HEK293T (cell line): ENCODE measurements at regions not wholly inside any gene's neighbourhood (a gene's known extent, or its start where the extent isn't known, plus 50 kb on each side); places are given as distances from the start of the nearest gene placed in this dataset.

Experiments used
- CTCF ChIA-PET: fragments of 350-600 bp; formaldehyde crosslinking; extraction: SDS; loops from one replicate; lab custom pipeline; 2021; ENCODE audit warnings: antibody characterized with exemption, inconsistent platforms; lab: Yijun Ruan, JAX
- POLR2A ChIA-PET: fragments of 350-600 bp; formaldehyde crosslinking; extraction: SDS; loops from one replicate; lab custom pipeline; 2020; ENCODE audit warnings: antibody characterized with exemption, inconsistent platforms; lab: Yijun Ruan, JAX
- DNase-seq: peaks from one replicate; pipeline ENCODE4 v3.0.0; 2012; ENCODE audit warnings: mixed read lengths; ENCODE audit errors: extremely low spot score
- ARNT ChIP-seq: fragments of 450-650 bp; IDR thresholded peaks from 2 replicates; pipeline ENCODE4 v1.6.1; 2017; ENCODE audit warnings: mild to moderate bottlenecking
- BHLHE40 ChIP-seq: fragments of 450-650 bp; IDR thresholded peaks from 2 replicates; pipeline ENCODE4 v1.6.1; 2016; ENCODE audit warnings: mild to moderate bottlenecking, moderate library complexity, borderline replicate concordance
- CTBP1 ChIP-seq: fragments of 450-650 bp; IDR thresholded peaks from 2 replicates; pipeline ENCODE4 v1.6.1; 2016; ENCODE audit warnings: borderline replicate concordance
- ELF4 ChIP-seq: fragments of 450-650 bp; IDR thresholded peaks from 2 replicates; pipeline ENCODE4 v1.6.1; 2017; ENCODE audit warnings: antibody characterized with exemption
- FOXA1 ChIP-seq: fragments of 450-650 bp; IDR thresholded peaks from 2 replicates; pipeline ENCODE4 v1.6.1; 2016; ENCODE audit warnings: mild to moderate bottlenecking
- FOXK2 ChIP-seq: fragments of 450-650 bp; IDR thresholded peaks from 2 replicates; pipeline ENCODE4 v1.6.1; 2016; ENCODE audit warnings: mild to moderate bottlenecking
- FOXM1 ChIP-seq: fragments of 450-650 bp; IDR thresholded peaks from 2 replicates; pipeline ENCODE4 v1.6.1; 2017; ENCODE audit warnings: mild to moderate bottlenecking, borderline replicate concordance
- HDGF ChIP-seq: fragments of 450-650 bp; IDR thresholded peaks from 2 replicates; pipeline ENCODE4 v1.6.1; 2017; ENCODE audit warnings: antibody characterized with exemption, borderline replicate concordance
- L3MBTL2 ChIP-seq: fragments of 450-650 bp; conservative IDR thresholded peaks from 2 replicates; pipeline ENCODE4 v1.6.1; 2016; ENCODE audit warnings: mild to moderate bottlenecking
- LEF1 ChIP-seq: fragments of 450-650 bp; IDR thresholded peaks from 2 replicates; pipeline ENCODE4 v1.6.1; 2017; ENCODE audit warnings: mild to moderate bottlenecking, borderline replicate concordance
- NFRKB ChIP-seq: fragments of 450-650 bp; IDR thresholded peaks from 2 replicates; pipeline ENCODE4 v1.6.1; 2016; ENCODE audit warnings: mild to moderate bottlenecking, moderate library complexity
- PKNOX1 ChIP-seq: fragments of 450-650 bp; IDR thresholded peaks from 2 replicates; pipeline ENCODE4 v1.6.1; 2016
- SP1 ChIP-seq: fragments of 450-650 bp; IDR thresholded peaks from 2 replicates; pipeline ENCODE4 v1.6.1; 2017
- SUZ12 ChIP-seq: fragments of 450-650 bp; IDR thresholded peaks from 2 replicates; pipeline ENCODE4 v1.6.1; 2016; ENCODE audit warnings: mild to moderate bottlenecking
- TARDBP ChIP-seq: fragments of 450-650 bp; IDR thresholded peaks from 2 replicates; pipeline ENCODE4 v1.6.1; 2016
- ZNF384 ChIP-seq: fragments of 450-650 bp; IDR thresholded peaks from 2 replicates; pipeline ENCODE4 v1.6.1; 2016

- TF ChIP-seq SP1, result no peak
- TF ChIP-seq PKNOX1, result no peak
- no peak for TF ChIP-seq ARNT
- TF ChIP-seq SUZ12, result no peak
- TF ChIP-seq HDGF, result no peak
- no peak for TF ChIP-seq NFRKB
- no peak for TF ChIP-seq FOXA1
- no peak for TF ChIP-seq FOXM1
- TF ChIP-seq LEF1, result no peak
- TF ChIP-seq L3MBTL2, result no peak
- no peak for TF ChIP-seq FOXK2
- TF ChIP-seq TARDBP, result no peak
- TF ChIP-seq ELF4, result no peak
- no peak for TF ChIP-seq BHLHE40
- TF ChIP-seq ZNF384, result no peak
- TF ChIP-seq CTBP1, result no peak
- DNase-seq, result no peak
- CTCF ChIA-PET, result no interaction called here
- POLR2A ChIA-PET, result no interaction called here
Observed at GRCh38 chr9:118302721-118303120, 598.5 kb downstream of the TLR4 start.

- TF ChIP-seq SUZ12, result no peak
- TF ChIP-seq NFRKB, result no peak
- TF ChIP-seq LEF1, result no peak
- TF ChIP-seq CTBP1, result no peak
- TF ChIP-seq L3MBTL2, result no peak
- CTCF ChIA-PET, result no interaction called here
- POLR2A ChIA-PET, result no interaction called here
- DNase-seq, result no peak
Observed at GRCh38 chr9:118303216-118303615, 599.0 kb downstream of the TLR4 start.

GRCh38 chr9:118305331-118305730, 601.1 kb downstream of the TLR4 start:
- ChIA-PET POLR2A (no interaction called here), CTCF (no interaction called here)
- no peak for TF ChIP-seq ARNT
- DNase-seq, result no peak

GRCh38 chr9:118306801-118307200, 602.6 kb downstream of the TLR4 start:
- DNase-seq, result no peak
- TF ChIP-seq PKNOX1 (no peak), FOXM1 (no peak), ELF4 (no peak), SUZ12 (no peak), TARDBP (no peak), BHLHE40 (no peak)
- POLR2A ChIA-PET, result no interaction called here
- CTCF ChIA-PET, result no interaction called here

DNA sequence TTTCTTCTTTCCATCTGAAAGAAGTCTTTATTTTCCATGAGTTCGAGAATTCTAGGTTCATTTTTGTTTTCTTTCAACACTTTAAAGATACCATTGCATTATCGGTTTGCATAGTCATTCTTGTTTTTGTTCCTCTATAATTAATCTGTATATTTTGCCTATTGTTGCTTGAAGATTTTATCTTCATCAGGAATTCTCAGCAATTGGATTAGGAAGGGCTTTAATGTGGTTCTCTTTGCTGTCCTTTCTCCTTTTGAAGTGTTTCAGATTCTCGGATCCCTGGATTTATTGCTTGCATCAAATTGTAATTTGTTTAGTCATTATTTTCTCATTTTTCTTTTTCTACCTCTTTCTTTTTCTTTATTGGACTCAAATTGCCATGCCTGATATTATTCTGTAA, 609.8 kb downstream of the TLR4 start:
- TF ChIP-seq TARDBP, result no peak
- no peak for TF ChIP-seq SUZ12
- TF ChIP-seq PKNOX1, result no peak
- TF ChIP-seq ELF4, result no peak
- no peak for TF ChIP-seq ARNT
- TF ChIP-seq FOXA1, result no peak
- POLR2A ChIA-PET, result no interaction called here
- no peak for DNase-seq
- CTCF ChIA-PET, result no interaction called here

DNA sequence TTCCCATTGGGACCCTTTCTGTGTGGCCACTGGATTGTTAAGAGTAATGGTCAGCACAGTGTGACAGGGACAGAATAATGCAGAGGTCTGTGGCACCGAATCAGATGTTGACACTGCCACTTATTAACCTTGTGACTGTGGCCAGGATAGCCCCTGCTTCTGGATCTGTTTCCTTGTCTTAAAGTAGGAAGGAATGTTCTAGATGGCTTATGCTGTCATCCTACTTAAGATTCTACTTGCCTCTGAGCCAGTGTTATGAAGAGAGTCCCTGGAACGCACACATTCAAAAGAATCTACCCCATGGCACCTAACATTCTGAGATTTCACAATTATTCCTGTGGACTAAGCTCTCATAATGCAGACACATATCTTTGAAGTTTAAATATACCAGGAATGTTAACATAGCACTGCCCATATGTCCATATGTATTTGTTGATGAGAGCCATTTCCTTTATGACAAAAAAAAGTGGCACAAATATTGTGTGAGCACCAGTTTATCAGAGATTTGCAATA, 612.7 kb downstream of the TLR4 start:
- TF ChIP-seq ELF4 (no peak), ZNF384 (no peak), TARDBP (no peak), HDGF (no peak), ARNT (no peak), SP1 (no peak), PKNOX1 (no peak), L3MBTL2 (no peak), FOXA1 (no peak), NFRKB (no peak), LEF1 (no peak), SUZ12 (no peak), FOXM1 (no peak), CTBP1 (no peak), FOXK2 (no peak)
- no peak for DNase-seq
- POLR2A ChIA-PET, result no interaction called here
- CTCF ChIA-PET, result no interaction called here
